HG02798 (cell line): ENCODE measurements at regions not wholly inside any gene's neighbourhood (a gene's known extent, or its start where the extent isn't known, plus 50 kb on each side); places are given as distances from the start of the nearest gene placed in this dataset.
"Not testable (repeated sequence)": the region's sequence is repeated elsewhere in the genome, so short reads cannot be mapped to it uniquely, and the experiment has no call there.

Experiments used
- ATAC-seq: cut with Tn5 transposase; IDR thresholded peaks from one replicate; pipeline ENCODE4 v1.9.1; 2021; ENCODE audit warnings: mild to moderate bottlenecking; ENCODE audit not compliant: unreplicated experiment, poor library complexity

GRCh38 chr13:60214213-60215055 is 50.7 kb upstream of the DIAPH3 start:
- no peak for ATAC-seq

- no peak for ATAC-seq
Measured at GRCh38 chr13:60220072-60220471, 56.3 kb upstream of the DIAPH3 start.

- ATAC-seq = no peak
Measured at GRCh38 chr13:60221581-60221980, 57.9 kb upstream of the DIAPH3 start.

GRCh38 chr13:60226507-60226906 is 62.8 kb upstream of the DIAPH3 start:
- no peak for ATAC-seq

DNA sequence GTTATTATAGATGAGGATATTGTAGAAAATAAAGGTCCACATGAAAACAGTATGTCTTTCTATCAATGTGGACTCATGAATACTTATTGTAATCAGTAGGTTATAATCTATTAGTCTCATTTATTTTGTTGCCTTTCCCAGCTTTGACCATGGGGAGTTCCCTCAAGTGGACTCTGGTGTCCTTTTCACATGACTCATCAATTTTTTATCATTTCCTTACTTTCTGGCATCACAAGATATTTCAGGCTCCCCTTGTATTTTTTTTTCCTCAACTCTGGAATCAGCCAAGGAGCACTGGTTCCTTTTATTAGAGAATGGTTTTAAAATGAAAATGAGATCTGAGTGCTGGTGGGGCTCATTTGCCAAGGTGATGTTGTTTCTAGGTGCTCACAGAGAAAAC is 63.4 kb upstream of the DIAPH3 start:
- ATAC-seq = no peak

GRCh38 chr13:60229708-60230272 is 66.1 kb upstream of the DIAPH3 start:
- ATAC-seq = no peak

- ATAC-seq = peak; percentile 75
Measured at GRCh38 chr13:60230593-60230992, 66.9 kb upstream of the DIAPH3 start.

GRCh38 chr13:60242043-60242595 is 78.4 kb upstream of the DIAPH3 start:
- ATAC-seq = no peak

DNA sequence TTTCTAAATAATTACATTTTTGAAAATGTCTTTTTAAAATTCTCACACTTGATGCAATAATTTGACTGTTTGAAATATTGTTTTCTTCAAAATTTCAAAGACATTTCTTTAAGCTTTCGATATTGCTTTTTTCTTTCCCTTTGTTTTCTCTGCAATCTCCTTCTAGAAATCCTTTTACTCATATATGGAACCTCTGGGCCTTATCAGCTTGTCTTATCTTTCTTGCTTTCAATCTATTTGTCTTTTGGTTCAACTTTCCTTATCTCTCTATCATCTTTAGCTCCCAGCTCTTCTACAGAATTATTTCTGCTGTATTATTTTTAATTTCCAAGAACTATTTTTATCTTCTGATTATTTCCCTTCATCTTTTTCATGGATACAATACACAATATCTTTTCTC is 80.7 kb upstream of the DIAPH3 start:
- ATAC-seq = no peak

GRCh38 chr13:60251419-60251818 is 87.7 kb upstream of the DIAPH3 start:
- not testable (repeated sequence) for ATAC-seq

DNA sequence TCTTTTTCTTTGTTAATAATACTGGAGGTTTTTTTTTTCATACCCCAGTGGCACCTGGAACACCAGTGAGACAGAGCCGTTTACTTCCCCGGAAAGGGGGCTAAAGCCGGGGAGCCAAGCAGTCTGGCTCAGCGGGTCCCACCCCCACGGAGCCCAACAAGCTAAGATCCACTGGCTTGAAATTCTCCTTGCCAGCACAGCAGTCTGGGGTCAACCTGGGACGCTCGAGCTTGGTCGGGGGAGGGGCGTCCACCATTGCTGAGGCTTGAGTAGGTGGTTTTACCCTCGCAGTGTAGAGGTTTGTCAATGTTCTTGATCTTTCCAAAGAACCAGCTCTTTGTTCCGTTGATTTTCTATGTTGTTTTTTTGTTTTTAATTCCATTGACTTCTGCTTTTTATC is 94.6 kb upstream of the DIAPH3 start:
- no peak for ATAC-seq

GRCh38 chr13:60260440-60260839 is 96.7 kb upstream of the DIAPH3 start:
- no peak for ATAC-seq

GRCh38 chr13:60261432-60262351 is 98.0 kb upstream of the DIAPH3 start:
- ATAC-seq = no peak

- no peak for ATAC-seq
Measured at GRCh38 chr13:60265566-60265965, 101.8 kb upstream of the DIAPH3 start.

DNA sequence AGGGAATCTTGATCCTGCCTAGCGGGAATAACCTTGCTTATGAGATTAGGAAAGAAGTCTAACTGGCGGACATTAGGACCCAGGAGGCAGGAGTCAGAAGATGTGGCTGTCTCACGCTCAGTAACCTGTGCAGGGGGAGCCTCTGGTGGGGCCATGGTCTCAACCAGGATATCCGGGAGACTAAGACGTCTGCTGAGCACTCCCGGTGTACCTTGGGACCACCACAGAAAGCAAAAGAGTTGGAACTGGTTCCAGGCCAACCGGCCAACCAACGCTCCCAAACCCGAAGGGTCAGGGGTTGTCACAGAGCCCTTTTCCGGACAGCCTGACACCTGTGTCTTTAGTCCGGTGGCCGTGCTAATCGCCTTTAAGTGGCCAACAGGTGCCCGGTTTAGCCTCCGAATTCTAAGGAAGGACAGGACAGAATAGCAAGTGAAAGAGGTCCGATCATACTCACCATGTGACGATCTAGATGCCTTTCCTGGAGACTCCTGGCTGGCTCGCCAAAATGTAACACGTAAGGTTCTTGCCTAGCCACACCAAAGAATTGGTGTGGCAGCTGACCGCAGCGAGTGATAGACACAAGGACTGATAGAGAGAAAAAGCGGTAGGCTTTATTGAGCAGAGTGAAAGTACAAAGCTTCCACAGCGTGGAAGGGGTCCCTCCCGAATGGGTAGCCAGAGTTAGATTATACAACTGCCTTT is 103.9 kb upstream of the DIAPH3 start:
- no peak for ATAC-seq

DNA sequence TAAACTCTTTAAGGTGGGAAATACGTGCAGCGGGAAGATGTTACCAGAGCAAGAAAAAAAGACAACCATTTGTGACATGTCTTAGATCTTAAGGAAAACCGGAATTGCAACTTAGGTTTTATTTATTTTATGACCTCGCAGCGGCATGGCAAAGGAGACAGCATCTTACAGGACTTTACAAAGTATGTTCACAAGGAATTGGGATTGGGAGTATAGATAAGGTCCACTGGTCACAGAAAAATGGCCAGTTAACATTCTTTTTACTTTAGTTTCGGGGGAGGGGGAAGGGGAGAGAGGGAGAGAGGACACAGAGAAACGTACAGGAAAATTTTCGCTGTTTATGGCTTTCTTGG is 104.5 kb upstream of the DIAPH3 start:
- no peak for ATAC-seq

GRCh38 chr13:60273971-60274527 is 110.3 kb upstream of the DIAPH3 start:
- ATAC-seq = no peak

DNA sequence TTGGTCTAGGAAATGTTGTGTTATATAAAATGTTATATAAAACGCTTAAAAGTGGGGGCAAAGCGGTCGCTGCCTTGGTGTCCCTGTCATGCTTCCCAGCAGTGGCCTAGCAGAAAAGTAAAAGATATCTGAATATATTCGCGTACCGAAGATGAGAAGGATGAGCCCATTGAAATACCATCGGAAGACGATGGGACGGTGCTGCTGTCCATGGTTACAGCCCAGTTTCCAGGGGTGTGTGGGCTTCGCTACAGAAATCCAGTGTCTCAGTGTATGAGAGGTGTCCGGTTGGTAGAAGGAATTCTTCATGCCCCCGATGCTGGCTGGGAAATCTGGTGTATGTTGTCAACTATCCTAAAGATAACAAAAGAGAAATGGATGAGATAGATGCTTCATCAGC is 110.9 kb upstream of the DIAPH3 start:
- no peak for ATAC-seq

DNA sequence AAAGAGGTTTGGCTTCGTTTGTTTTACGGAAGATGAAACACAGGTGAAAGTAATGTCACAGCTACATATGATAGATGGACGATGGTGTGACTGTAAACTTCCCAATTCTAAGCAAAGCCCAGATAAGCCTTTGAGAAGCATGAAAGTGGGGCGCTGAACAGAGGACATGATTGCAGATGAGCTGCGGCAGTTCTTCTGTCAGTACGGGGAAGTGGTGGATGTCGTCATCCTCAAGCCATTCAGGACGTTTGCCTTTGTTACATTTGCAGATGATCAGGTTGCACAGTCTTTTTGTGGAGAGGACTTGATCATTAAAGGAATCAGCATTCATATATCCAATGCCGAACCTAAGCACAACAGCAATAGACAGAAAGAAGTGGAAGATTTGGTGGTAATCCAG is 111.5 kb upstream of the DIAPH3 start:
- no peak for ATAC-seq

GRCh38 chr13:60280524-60280923 is 116.5 kb upstream of the TDRD3 start:
- not testable (repeated sequence) for ATAC-seq
